GM10266 (cell line): ENCODE measurements at regions not wholly inside any gene's neighbourhood (a gene's known extent, or its start where the extent isn't known, plus 50 kb on each side); places are given as distances from the start of the nearest gene placed in this dataset.

ENCODE experiments used
- DNase-seq: peaks from one replicate; pipeline ENCODE4 v3.0.0; 2012; ENCODE audit errors: extremely low spot score
- TF ChIP-seq, protein P1 (sequence below): IDR thresholded peaks from 2 replicates; pipeline ENCODE4 v1.5.1; 2012; ENCODE audit warnings: mild to moderate bottlenecking, low read depth; ENCODE audit not compliant: control insufficient read depth, insufficient read depth; ENCODE audit errors: missing control alignments

DNA sequence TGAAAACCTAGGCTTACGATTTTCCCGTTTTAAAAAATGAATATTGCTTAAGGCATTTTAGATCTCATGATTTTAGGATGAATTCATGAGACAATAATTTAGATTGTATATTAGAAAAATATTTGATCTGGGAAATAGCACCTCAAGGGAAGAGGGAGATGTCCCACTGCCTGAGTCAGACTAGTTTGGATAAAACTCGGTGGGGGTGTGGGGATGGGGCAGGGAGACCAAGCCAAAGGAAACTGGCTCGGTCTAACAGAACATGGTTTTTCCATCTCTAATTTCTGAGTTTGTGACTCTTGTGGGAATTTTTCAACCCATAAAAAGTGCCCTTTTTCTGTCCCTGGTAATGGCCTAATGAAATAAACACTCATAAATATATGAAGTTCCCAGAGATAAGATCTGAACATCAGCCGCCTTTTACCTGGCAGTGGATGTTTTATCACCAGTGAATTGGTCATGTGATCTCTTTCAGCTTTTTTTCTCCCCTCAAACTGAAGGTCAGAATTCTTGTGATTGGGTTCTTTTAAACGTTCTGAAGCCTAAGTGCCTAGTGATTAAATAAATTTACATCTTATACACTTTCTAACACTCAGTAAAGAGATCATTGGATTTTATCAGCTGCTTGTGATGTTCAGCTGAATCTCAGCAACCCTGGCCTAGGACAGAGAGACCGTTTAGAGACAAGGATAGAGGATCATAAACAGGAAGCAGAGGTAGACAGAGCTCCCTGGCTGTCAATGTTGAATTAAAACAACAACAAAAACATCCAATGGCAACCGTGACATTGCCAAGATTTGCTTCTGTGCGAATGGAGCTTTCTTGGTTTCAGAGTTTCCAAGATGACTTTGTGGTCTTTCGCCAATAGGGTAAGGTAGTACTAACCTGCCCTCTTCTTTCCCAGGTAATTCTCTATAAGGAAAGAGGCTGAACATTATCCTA is 1038.2 kb downstream of the MCTP2 start:
- no peak for DNase-seq
- TF ChIP-seq, protein P1, sequence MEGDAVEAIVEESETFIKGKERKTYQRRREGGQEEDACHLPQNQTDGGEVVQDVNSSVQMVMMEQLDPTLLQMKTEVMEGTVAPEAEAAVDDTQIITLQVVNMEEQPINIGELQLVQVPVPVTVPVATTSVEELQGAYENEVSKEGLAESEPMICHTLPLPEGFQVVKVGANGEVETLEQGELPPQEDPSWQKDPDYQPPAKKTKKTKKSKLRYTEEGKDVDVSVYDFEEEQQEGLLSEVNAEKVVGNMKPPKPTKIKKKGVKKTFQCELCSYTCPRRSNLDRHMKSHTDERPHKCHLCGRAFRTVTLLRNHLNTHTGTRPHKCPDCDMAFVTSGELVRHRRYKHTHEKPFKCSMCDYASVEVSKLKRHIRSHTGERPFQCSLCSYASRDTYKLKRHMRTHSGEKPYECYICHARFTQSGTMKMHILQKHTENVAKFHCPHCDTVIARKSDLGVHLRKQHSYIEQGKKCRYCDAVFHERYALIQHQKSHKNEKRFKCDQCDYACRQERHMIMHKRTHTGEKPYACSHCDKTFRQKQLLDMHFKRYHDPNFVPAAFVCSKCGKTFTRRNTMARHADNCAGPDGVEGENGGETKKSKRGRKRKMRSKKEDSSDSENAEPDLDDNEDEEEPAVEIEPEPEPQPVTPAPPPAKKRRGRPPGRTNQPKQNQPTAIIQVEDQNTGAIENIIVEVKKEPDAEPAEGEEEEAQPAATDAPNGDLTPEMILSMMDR: no peak

DNA sequence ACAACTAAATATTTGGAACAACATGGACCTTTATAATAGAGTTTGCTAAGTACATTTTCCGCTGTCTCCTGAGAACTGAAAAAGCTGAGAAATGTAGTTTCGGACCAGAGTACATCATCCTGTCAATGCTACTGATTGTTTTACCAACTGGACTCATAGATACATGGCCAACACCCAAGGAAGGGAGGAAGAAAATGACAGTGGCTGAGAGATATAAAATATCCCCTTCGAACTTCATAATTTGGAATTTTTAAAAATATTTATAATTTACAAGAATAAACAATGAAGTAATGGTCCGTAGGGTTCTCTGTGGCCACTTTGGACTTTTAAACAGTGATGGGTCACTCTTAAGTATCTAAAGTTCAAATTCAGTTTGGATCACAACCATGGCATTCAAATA is 1042.7 kb downstream of the MCTP2 start:
- TF ChIP-seq, protein P1: no peak
- DNase-seq: no peak

DNA sequence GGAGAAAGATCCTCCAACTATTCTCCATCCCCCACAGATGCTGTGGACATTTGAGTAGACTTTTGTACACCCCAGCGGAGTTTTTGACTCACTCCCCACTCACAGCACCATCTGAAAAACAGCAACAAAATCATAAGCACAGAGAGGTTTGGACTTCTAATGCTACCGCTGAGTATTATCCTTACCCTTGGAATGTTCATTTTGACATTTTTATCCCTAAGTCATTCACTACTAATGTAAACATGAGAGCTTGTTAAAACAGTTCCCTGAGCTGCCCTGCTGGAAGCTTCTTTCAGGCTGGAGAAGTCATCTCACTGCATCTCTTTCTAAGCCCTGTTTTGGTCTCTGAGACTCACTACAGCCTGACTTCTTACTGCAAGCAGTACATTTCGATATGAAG is 1045.9 kb downstream of the MCTP2 start:
- TF ChIP-seq, protein P1: no peak
- DNase-seq: no peak

DNA sequence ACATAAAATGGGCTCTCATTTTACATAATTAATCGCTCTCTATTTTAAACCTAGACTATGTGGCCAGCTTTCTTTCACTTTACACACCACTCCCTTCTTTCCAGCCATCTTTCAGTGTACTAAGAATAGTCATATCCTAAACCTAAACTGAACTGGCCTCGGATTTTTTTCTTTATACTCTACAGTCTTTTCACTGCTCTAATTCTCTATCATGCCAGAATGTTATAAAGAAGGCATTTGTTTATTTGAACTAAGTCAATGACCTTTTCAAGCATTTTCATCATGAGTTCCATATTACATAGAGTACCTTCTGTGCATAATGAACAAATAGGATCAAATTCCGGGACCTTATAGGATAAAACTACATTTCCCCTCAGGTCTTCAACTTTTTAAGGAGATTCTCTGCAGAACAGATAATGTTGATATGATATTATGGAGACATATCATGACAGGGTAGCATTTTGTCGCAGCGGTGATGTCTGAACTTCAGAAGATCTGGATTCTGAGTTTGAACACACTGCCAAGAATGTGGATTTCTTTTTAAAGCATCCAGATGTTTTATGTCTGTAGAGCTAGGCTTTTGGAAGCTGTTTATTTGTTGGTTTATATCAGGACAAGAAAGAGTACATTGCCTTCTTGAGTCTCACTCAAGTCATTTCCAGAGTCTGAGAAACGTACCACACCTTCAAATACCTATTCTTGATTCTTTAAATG is 1047.3 kb downstream of the MCTP2 start:
- DNase-seq: no peak
- TF ChIP-seq, protein P1: no peak

DNA sequence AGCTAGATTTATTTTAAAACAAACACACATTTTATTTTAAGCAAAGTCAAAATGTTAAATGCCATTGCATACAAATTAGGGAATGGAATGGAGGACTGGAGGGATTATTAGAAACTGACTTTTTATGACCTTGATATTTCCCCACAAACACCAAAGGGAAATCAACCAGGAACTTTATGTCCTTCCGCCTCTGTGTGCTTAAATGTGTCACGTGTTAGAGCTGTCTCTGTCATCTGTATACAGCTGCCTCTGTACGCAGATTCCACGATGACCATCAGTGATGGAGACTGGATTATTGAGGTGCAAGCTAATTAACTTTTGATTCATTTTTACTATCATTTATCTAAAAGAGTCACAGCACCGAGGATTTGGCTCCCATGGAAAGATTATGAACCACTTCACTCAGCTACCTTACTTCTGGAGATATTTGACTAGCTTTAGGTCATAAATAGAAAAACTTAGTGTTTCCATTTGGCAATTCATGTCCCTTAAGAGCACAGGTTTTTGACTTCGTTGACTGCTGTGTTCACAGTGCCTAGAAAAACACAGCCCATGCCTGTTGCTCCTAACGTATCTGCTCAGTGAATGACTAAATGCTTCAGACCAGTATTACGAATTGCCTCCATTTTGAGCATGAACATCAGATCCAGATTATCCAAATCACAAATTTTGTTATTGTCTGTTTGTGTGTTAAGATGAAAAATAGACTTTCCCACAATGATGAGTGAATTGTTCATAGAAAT is 1048.1 kb downstream of the MCTP2 start:
- TF ChIP-seq, protein P1: no peak
- no peak for DNase-seq

GRCh38 chr15:95280711-95281110 is 1049.3 kb downstream of the MCTP2 start:
- no peak for DNase-seq
- TF ChIP-seq, protein P1: no peak
